BE2C (cell line): ENCODE measurements at regions not wholly inside any gene's neighbourhood (a gene's known extent, or its start where the extent isn't known, plus 50 kb on each side); places are given as distances from the start of the nearest gene placed in this dataset.

Source experiments
- DNase-seq: peaks from one replicate; pipeline ENCODE4 v3.0.0-alpha.2; 2020
- H3K27me3 ChIP-seq: fragments of 250-450 bp; sonication (Bioruptor Pico); 2 replicates; pipeline ENCODE4 v1.5.1; 2020; ENCODE audit warnings: mild to moderate bottlenecking
- H3K36me3 ChIP-seq: fragments of 250-450 bp; sonication (Bioruptor Pico); 2 replicates; pipeline ENCODE4 v1.5.1; 2020; ENCODE audit warnings: mild to moderate bottlenecking
- H3K4me1 ChIP-seq: fragments of 250-450 bp; sonication (Bioruptor Pico); 2 replicates; pipeline ENCODE4 v1.5.1; 2020
- H3K4me3 ChIP-seq: 2 replicates; pipeline ENCODE4 v1.5.1; 2011; ENCODE audit warnings: low read depth, low read length
- H3K9me3 ChIP-seq: fragments of 250-450 bp; sonication (Bioruptor Pico); 2 replicates; pipeline ENCODE4 v1.5.1; 2020
- CTCF ChIP-seq: IDR thresholded peaks from 2 replicates; pipeline ENCODE4 v1.5.1; 2012; ENCODE audit warnings: mild to moderate bottlenecking, low read depth, low read length

- no peak overlapping the region for H3K4me3 ChIP-seq
- H3K4me1 ChIP-seq, result no peaks in the 10 kb centered on the region
- DNase-seq, result no peak
- no peak for TF ChIP-seq CTCF
- H3K27me3 ChIP-seq, result no peaks in the 10 kb centered on the region
- H3K36me3 ChIP-seq, result no peaks in the 10 kb centered on the region
- H3K9me3 ChIP-seq, result no peaks in the 10 kb centered on the region
Measured at GRCh38 chr22:49553076-49553475, 274.6 kb downstream of the BRD1 start.

- Histone ChIP-seq H3K4me1 (no peaks in the 10 kb centered on the region), H3K36me3 (no peaks in the 10 kb centered on the region), H3K27me3 (no peaks in the 10 kb centered on the region), H3K4me3 (no peak overlapping the region), H3K9me3 (no peaks in the 10 kb centered on the region)
- no peak for TF ChIP-seq CTCF
- no peak for DNase-seq
Measured at GRCh38 chr22:49551897-49552614, 275.6 kb downstream of the BRD1 start.

GRCh38 chr22:49551446-49551845 lies 276.2 kb downstream of the BRD1 start:
- no peaks in the 10 kb centered on the region for H3K27me3 ChIP-seq
- H3K36me3 ChIP-seq, result no peaks in the 10 kb centered on the region
- TF ChIP-seq CTCF, result no peak
- H3K4me1 ChIP-seq, result no peaks in the 10 kb centered on the region
- DNase-seq, result no peak
- no peak overlapping the region for H3K4me3 ChIP-seq
- no peaks in the 10 kb centered on the region for H3K9me3 ChIP-seq

- H3K4me3 ChIP-seq, result no peak overlapping the region
- H3K9me3 ChIP-seq, result no peaks in the 10 kb centered on the region
- H3K4me1 ChIP-seq, result no peaks in the 10 kb centered on the region
- DNase-seq, result no peak
- no peak for TF ChIP-seq CTCF
- H3K36me3 ChIP-seq, result no peaks in the 10 kb centered on the region
- H3K27me3 ChIP-seq, result no peaks in the 10 kb centered on the region
Measured at GRCh38 chr22:49550766-49551362, 276.8 kb downstream of the BRD1 start.

GRCh38 chr22:49550141-49550430 lies 277.6 kb downstream of the BRD1 start:
- H3K36me3 ChIP-seq, result no peaks in the 10 kb centered on the region
- H3K4me1 ChIP-seq, result no peaks in the 10 kb centered on the region
- no peaks in the 10 kb centered on the region for H3K9me3 ChIP-seq
- no peak for TF ChIP-seq CTCF
- H3K27me3 ChIP-seq, result no peaks in the 10 kb centered on the region
- DNase-seq, result no peak
- H3K4me3 ChIP-seq, result no peak overlapping the region
